Heart right ventricle (tissue), 16 donors: ENCODE measurements at regions not wholly inside any gene's neighbourhood (a gene's known extent, or its start where the extent isn't known, plus 50 kb on each side); places are given as distances from the start of the nearest gene placed in this dataset.

Experiments used
- ATAC-seq, 8 donors: fragments of 200-7000 bp; cut with Tn5 transposase; one replicate each; pipeline ENCODE4 v1.9.1; 2020; ENCODE audit warnings: mild to moderate bottlenecking in 8 of 8, moderate library complexity in 8 of 8, moderate number of reproducible peaks in 1 of 8
- DNase-seq, 2 donors: peaks; one replicate each; pipeline ENCODE4 v3.0.0-alpha.2; 2020
- H3K27ac ChIP-seq, 10 donors: fragments of 200-600 bp; sonication (generic) in 2 of 10; one replicate each; pipeline versions ENCODE4 v1.5.0 to v1.8.0; 2020 to 2022; ENCODE audit warnings: mild to moderate bottlenecking in 3 of 10
- H3K27me3 ChIP-seq, 7 donors: fragments of 200-600 bp; one replicate each; pipeline ENCODE4 v1.8.0; 2021 to 2022; ENCODE audit warnings: mild to moderate bottlenecking in 2 of 7
- H3K36me3 ChIP-seq, 9 donors: fragments of 200-600 bp; sonication (generic) in 1 of 9; one replicate each; pipeline versions ENCODE4 v1.5.0 to v1.8.0; 2020 to 2022; ENCODE audit warnings: mild to moderate bottlenecking in 2 of 9
- H3K4me1 ChIP-seq, 9 donors: fragments of 200-600 bp; sonication (generic) in 1 of 9; one replicate each; pipeline versions ENCODE4 v1.5.0 to v1.8.0; 2020 to 2022; ENCODE audit warnings: mild to moderate bottlenecking in 4 of 9
- H3K4me3 ChIP-seq, 10 donors: fragments of 200-600 bp; sonication (generic) in 2 of 10; one replicate each; pipeline versions ENCODE4 v1.5.0 to v1.8.0; 2020 to 2022; ENCODE audit warnings: mild to moderate bottlenecking in 7 of 10, moderate library complexity in 2 of 10
- H3K9me3 ChIP-seq, 11 donors: fragments of 200-600 bp in 10 of 11; sonication (generic) in 2 of 11; one replicate each; pipeline versions ENCODE4 v1.5.0 to v1.8.0; 2013 to 2022; ENCODE audit warnings: mild to moderate bottlenecking in 2 of 11, control low read depth in 1 of 11, moderate library complexity in 1 of 11
- CTCF ChIP-seq, 9 donors: fragments of 200-600 bp; sonication (generic) in 2 of 9; IDR thresholded peaks; one replicate each; pipeline versions ENCODE4 v1.5.0 to v1.8.0; 2021 to 2022; ENCODE audit warnings: antibody characterized with exemption in 9 of 9, mild to moderate bottlenecking in 5 of 9, moderate library complexity in 1 of 9
- WGBS, 2 donors: extraction: QIAGEN DNeasy Blood & Tissue Kit; methylation state at CpG; one replicate each; pipeline ENCODE4 v1.1.7; 2013; ENCODE audit warnings: inconsistent platforms in 1 of 2; 5-methylcytosine and 5-hydroxymethylcytosine counted together
- intact Hi-C, 10 donors: fragments of 100-400 bp; cut with DNase I; formaldehyde crosslinking; loops; one replicate each; pipeline versions ENCODE4 v1.11.1 to v1.14.2; 2022
- donor health status: Arrhythmogenic right ventricular cardiomyopathy.
- donor health status: ischemic (EF 13 %, LVEDD 7.1; RV severe dilation, severe dysfunction).
- donor health status: healthy with polysubstance abuse.
- donor health status: DM: no; HTN: yes; CAD: no.
- donor health status: DM: no; HTN: no; CAD: no.
- donor health status: ischemic (EF 25% LVEDD 6.9; RV normal size, moderate dysfunction).
- donor health status: ischemic (EF 25% LVEDD 5.7; RV mildly dilated, moderate dysfunction).
- donor health status: healthy.
- donor health status: DM: yes; HTN: yes; CAD: no.
- donor health status: Ischemic cardiomyopathy.
- donor health status: ischemic (EF 35%, LVEDD 5.7; RV mildly dilated, moderate dysfunction).
- donor health status: nonischemic (EF 11% LVEDD 7.7; RV severe dilation, severe dysfunction).
- donor health status: DM: yes; HTN: yes; CAD: no.
- donor health status: PGD.
- donor health status: ischemic (EF 29% LVEDD 5.4; RV normal size, mild dysfunction).
- donor health status: nonischemic (EF 23%, LVEDD 6.1; RV moderate dilation, normal function).

GRCh38 chr1:105533996-105534395 is 1522.5 kb upstream of the PRMT6 start:
- Histone ChIP-seq H3K27me3 (no peaks in the 10 kb centered on the region), H3K4me1 (no peaks in the 10 kb centered on the region), H3K27ac (no peak overlapping the region), H3K36me3 (no peaks in the 10 kb centered on the region), H3K9me3 (peaks cover 0 to 48% (median 23%) of the 10 kb centered on the region in 11 donors), H3K4me3 (no peak overlapping the region)
- ATAC-seq (no peak), DNase-seq (no peak)
- intact Hi-C loops, result no loop called here
- WGBS, 2 donors, result 76 to 81% methylated on average over 3 of the region's 3 CpGs
- no peak for TF ChIP-seq CTCF (IDR thresholded peaks at IDR 0.05)

DNA sequence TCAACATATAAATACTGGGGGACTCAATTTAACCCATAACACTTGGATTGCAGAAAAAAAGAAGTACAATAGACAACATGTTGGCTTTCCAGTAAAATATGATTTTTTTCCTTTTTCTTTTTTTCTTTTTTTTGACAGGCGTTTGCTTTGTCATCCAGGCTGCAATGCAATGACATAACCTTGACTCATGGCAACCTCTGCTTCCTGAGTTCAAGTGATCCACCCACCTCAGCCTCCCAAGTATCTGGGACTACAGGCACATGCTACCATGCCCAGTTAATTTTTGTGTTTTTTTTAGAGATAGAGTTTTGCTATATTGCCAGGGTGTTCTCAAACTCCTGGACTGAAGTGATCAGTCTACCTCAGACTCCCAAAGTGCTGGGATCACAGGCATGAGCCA is 1512.0 kb upstream of the PRMT6 start:
- WGBS, 2 donors, result 48 to 49% methylated on average over 1 of the region's 1 CpG

DNA sequence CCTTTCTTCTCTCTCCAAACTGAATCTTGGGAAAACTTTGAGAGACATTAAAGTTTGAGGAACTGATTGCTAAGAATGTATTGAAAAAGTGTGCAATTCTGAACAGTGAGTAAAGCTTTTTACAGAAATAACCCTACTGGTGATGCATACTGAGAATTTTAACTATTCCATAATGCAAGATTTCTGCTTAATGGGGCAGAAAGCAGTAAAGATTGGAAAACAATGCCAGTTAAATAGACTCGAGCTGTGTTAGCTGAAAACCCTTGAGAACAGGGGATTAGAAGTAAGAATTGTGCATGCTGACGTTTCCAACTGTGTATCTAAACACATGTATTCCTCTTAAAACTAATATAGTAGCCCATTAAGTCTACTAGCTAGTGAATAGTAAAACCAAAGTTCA is 1500.2 kb upstream of the PRMT6 start:
- no peak for TF ChIP-seq CTCF (IDR thresholded peaks at IDR 0.05)
- H3K27me3 ChIP-seq, result no peaks in the 10 kb centered on the region
- H3K4me1 ChIP-seq, result no peaks in the 10 kb centered on the region
- no peaks in the 10 kb centered on the region for H3K36me3 ChIP-seq
- peaks cover 0 to 12% (median 0%) of the 10 kb centered on the region in 11 donors for H3K9me3 ChIP-seq
- H3K27ac ChIP-seq, result no peak overlapping the region
- no peak overlapping the region for H3K4me3 ChIP-seq
- no peak for ATAC-seq
- intact Hi-C loops, result no loop called here
- 54 to 57% methylated on average over 2 of the region's 2 CpGs for WGBS, 2 donors
- DNase-seq, result no peak

More for the DNA sequence above, 1512.0 kb upstream of the PRMT6 start:
- DNase-seq (no peak), ATAC-seq (no peak)
- no peak for TF ChIP-seq CTCF (IDR thresholded peaks at IDR 0.05)
- H3K4me3 ChIP-seq, result no peak overlapping the region
- H3K27ac ChIP-seq, result no peak overlapping the region
- H3K4me1 ChIP-seq, result no peaks in the 10 kb centered on the region
- H3K9me3 ChIP-seq, result peaks cover 0 to 21% (median 0%) of the 10 kb centered on the region in 11 donors
- no peaks in the 10 kb centered on the region for H3K36me3 ChIP-seq
- intact Hi-C loops, result no loop called here
- no peaks in the 10 kb centered on the region for H3K27me3 ChIP-seq

- TF ChIP-seq CTCF (IDR thresholded peaks at IDR 0.05), result no peak
- no peaks in the 10 kb centered on the region for H3K4me1 ChIP-seq
- no peak for ATAC-seq
- H3K36me3 ChIP-seq, result no peaks in the 10 kb centered on the region
- no peaks in the 10 kb centered on the region for H3K27me3 ChIP-seq
- H3K27ac ChIP-seq, result no peak overlapping the region
- intact Hi-C loops, result no loop called here
- DNase-seq, result no peak
- no peak overlapping the region for H3K4me3 ChIP-seq
- peaks cover 0 to 26% (median 0%) of the 10 kb centered on the region in 11 donors for H3K9me3 ChIP-seq
Measured at GRCh38 chr1:105558023-105558422, 1498.5 kb upstream of the PRMT6 start.

DNA sequence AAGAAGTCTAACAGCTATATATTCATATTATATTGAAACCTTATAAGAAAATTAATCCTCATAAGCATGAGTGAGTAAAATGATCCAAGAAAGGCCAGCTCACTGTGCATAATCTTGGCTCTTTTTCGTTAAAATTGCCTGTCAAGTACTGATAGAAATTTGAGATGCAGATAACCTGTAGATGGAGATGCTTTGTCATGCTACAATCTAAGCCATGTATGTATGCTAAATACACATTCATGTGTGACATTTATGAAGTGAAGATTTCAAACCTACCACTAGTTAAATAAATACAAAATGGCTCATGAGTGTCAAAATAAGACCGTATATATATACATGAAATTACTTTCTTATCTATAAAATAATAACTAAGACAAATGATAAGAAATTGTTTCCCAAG is 1491.5 kb upstream of the PRMT6 start:
- Histone ChIP-seq H3K36me3 (no peaks in the 10 kb centered on the region), H3K27me3 (no peaks in the 10 kb centered on the region), H3K27ac (no peak overlapping the region), H3K4me1 (no peaks in the 10 kb centered on the region), H3K9me3 (peaks cover 0 to 37% (median 2%) of the 10 kb centered on the region in 11 donors), H3K4me3 (no peak overlapping the region)
- no peak for DNase-seq
- WGBS, 2 donors, result 40 to 46% methylated on average over 2 of the region's 2 CpGs
- ATAC-seq, result no peak
- intact Hi-C loops, result no loop called here
- no peak for TF ChIP-seq CTCF (IDR thresholded peaks at IDR 0.05)
